ENCODE measurements at regions not wholly inside any gene's neighbourhood (a gene's known extent, or its start where the extent isn't known, plus 50 kb on each side); places are given as distances from the start of the nearest gene placed in this dataset.
"Not testable (repeated sequence)": the region's sequence is repeated elsewhere in the genome, so short reads cannot be mapped to it uniquely, and the experiment has no call there.

- H3K36me3 ChIP-seq (ENCODE audit: control insufficient read depth in 2 of 2, extremely low read depth in 1 of 2, insufficient read depth in 1 of 2, low read length in 1 of 2): no peaks in the 10 kb centered on the region
- peaks cover 0 to 13% of the 10 kb centered on the region in 2 experiments for H3K27me3 ChIP-seq (replicated peaks in 1 of 2; ENCODE audit: control insufficient read depth in 2 of 2, extremely low read depth in 1 of 2, insufficient read depth in 2 of 2, low read length in 1 of 2)
- H3K9me3 Mint-ChIP-seq: peaks cover 22 to 49% (median 42%) of the 10 kb centered on the region in 3 donors
- POLR2A ChIA-PET: no interaction called here
- H3K4me3 Mint-ChIP-seq: no peak overlapping the region
- H3K4me1 Mint-ChIP-seq: no peaks in the 10 kb centered on the region
- H3K36me3 Mint-ChIP-seq: peaks cover 17% of the 10 kb centered on the region
- H3K27me3 Mint-ChIP-seq: peaks cover 31 to 34% of the 10 kb centered on the region in 2 donors
- CTCF ChIA-PET: no interaction called here
- H3K4me3 ChIP-seq (ENCODE audit: control insufficient read depth in 1 of 2, extremely low read depth in 1 of 2, low read length in 1 of 2): no peak overlapping the region
- H3K27ac Mint-ChIP-seq: no peak overlapping the region
- DNase-seq (no peak), ATAC-seq (replicated peaks in 1 of 4) (no peak)
- H3K9me3 ChIP-seq: no peaks in the 10 kb centered on the region
- no peaks in the 10 kb centered on the region for H3K4me1 ChIP-seq (ENCODE audit: control insufficient read depth in 1 of 2, extremely low read depth in 1 of 2, insufficient read depth in 2 of 2, low read length in 2 of 2)
- no peak overlapping the region for H3K27ac ChIP-seq (ENCODE audit: low read length)
Measured at GRCh38 chr1:111063595-111063994, 76.3 kb downstream of the DRAM2 start.

- ATAC-seq (replicated peaks in 1 of 4): no peak
- Mint-ChIP-seq H3K9me3 (peaks cover 22 to 43% (median 36%) of the 10 kb centered on the region in 3 donors), H3K27me3 (peaks cover 31 to 34% of the 10 kb centered on the region in 2 donors), H3K4me1 (no peaks in the 10 kb centered on the region), H3K27ac (no peak overlapping the region), H3K4me3 (no peak overlapping the region), H3K36me3 (peaks cover 14% of the 10 kb centered on the region)
- CTCF ChIA-PET: no interaction called here
- Histone ChIP-seq H3K9me3 (no peaks in the 10 kb centered on the region), H3K4me1 (ENCODE audit: control insufficient read depth in 1 of 2, extremely low read depth in 1 of 2, insufficient read depth in 2 of 2, low read length in 2 of 2) (no peaks in the 10 kb centered on the region), H3K4me3 (ENCODE audit: control insufficient read depth in 1 of 2, extremely low read depth in 1 of 2, low read length in 1 of 2) (no peak overlapping the region), H3K27ac (ENCODE audit: low read length) (no peak overlapping the region), H3K27me3 (replicated peaks in 1 of 2; ENCODE audit: control insufficient read depth in 2 of 2, extremely low read depth in 1 of 2, insufficient read depth in 2 of 2, low read length in 1 of 2) (peaks cover 0 to 13% of the 10 kb centered on the region in 2 experiments), H3K36me3 (ENCODE audit: control insufficient read depth in 2 of 2, extremely low read depth in 1 of 2, insufficient read depth in 1 of 2, low read length in 1 of 2) (no peaks in the 10 kb centered on the region)
- no peak for DNase-seq
- POLR2A ChIA-PET: interaction anchor here in 1 of 2 donors (0.6 kb wide), 1 partner anchor 30 kb away, joined by 3 read pairs; no protein-coding TSS in a partner anchor
- WGBS (ENCODE audit: insufficient coverage): no CpG with 5 or more reads among the region's 2 CpGs
Measured at GRCh38 chr1:111062624-111063023, 77.3 kb downstream of the DRAM2 start.

- Mint-ChIP-seq H3K36me3 (peaks cover 14% of the 10 kb centered on the region), H3K4me1 (no peaks in the 10 kb centered on the region), H3K27me3 (peaks cover 32 to 33% of the 10 kb centered on the region in 2 donors), H3K4me3 (no peak overlapping the region), H3K9me3 (peaks cover 22 to 41% (median 36%) of the 10 kb centered on the region in 3 donors), H3K27ac (no peak overlapping the region)
- H3K9me3 ChIP-seq: no peaks in the 10 kb centered on the region
- ChIA-PET POLR2A (no interaction called here), CTCF (no interaction called here)
- H3K4me3 ChIP-seq (ENCODE audit: control insufficient read depth in 1 of 2, extremely low read depth in 1 of 2, low read length in 1 of 2): no peak overlapping the region
- no peak for DNase-seq
- no peak for ATAC-seq (replicated peaks in 1 of 4)
- H3K36me3 ChIP-seq (ENCODE audit: control insufficient read depth in 2 of 2, extremely low read depth in 1 of 2, insufficient read depth in 1 of 2, low read length in 1 of 2): no peaks in the 10 kb centered on the region
- no peak overlapping the region for H3K27ac ChIP-seq (ENCODE audit: low read length)
- H3K4me1 ChIP-seq (ENCODE audit: control insufficient read depth in 1 of 2, extremely low read depth in 1 of 2, insufficient read depth in 2 of 2, low read length in 2 of 2): no peaks in the 10 kb centered on the region
- peaks cover 2 to 13% of the 10 kb centered on the region in 2 experiments for H3K27me3 ChIP-seq (replicated peaks in 1 of 2; ENCODE audit: control insufficient read depth in 2 of 2, extremely low read depth in 1 of 2, insufficient read depth in 2 of 2, low read length in 1 of 2)
Measured at GRCh38 chr1:111062081-111062480, 77.8 kb downstream of the DRAM2 start.

GRCh38 chr1:111054656-111055055 lies 85.2 kb downstream of the DRAM2 start:
- POLR2A ChIA-PET: no interaction called here
- Mint-ChIP-seq H3K27me3 (peaks cover 21 to 32% of the 10 kb centered on the region in 2 donors), H3K4me1 (no peaks in the 10 kb centered on the region), H3K36me3 (no peaks in the 10 kb centered on the region), H3K9me3 (peaks cover 0 to 6% (median 0%) of the 10 kb centered on the region in 3 donors), H3K27ac (no peak overlapping the region), H3K4me3 (no peak overlapping the region)
- Histone ChIP-seq H3K4me1 (ENCODE audit: control insufficient read depth in 1 of 2, extremely low read depth in 1 of 2, insufficient read depth in 2 of 2, low read length in 2 of 2) (no peaks in the 10 kb centered on the region), H3K36me3 (ENCODE audit: control insufficient read depth in 2 of 2, extremely low read depth in 1 of 2, insufficient read depth in 1 of 2, low read length in 1 of 2) (no peaks in the 10 kb centered on the region), H3K4me3 (ENCODE audit: control insufficient read depth in 1 of 2, extremely low read depth in 1 of 2, low read length in 1 of 2) (no peak overlapping the region), H3K9me3 (no peaks in the 10 kb centered on the region), H3K27ac (ENCODE audit: low read length) (no peak overlapping the region), H3K27me3 (replicated peaks in 1 of 2; ENCODE audit: control insufficient read depth in 2 of 2, extremely low read depth in 1 of 2, insufficient read depth in 2 of 2, low read length in 1 of 2) (peaks cover 0 to 2% of the 10 kb centered on the region in 2 experiments)
- 86% methylated on average over 1 of the region's 2 CpGs for WGBS (ENCODE audit: insufficient coverage)
- CTCF ChIA-PET: no interaction called here
- ATAC-seq (replicated peaks in 1 of 4) (no peak), DNase-seq (no peak)

GRCh38 chr1:111052246-111052645 lies 87.6 kb downstream of the DRAM2 start:
- no peak for ATAC-seq (replicated peaks in 1 of 4)
- H3K27ac Mint-ChIP-seq: no peak overlapping the region
- Histone ChIP-seq H3K27ac (ENCODE audit: low read length) (no peak overlapping the region), H3K27me3 (replicated peaks in 1 of 2; ENCODE audit: control insufficient read depth in 2 of 2, extremely low read depth in 1 of 2, insufficient read depth in 2 of 2, low read length in 1 of 2) (peaks cover 0 to 2% of the 10 kb centered on the region in 2 experiments), H3K36me3 (ENCODE audit: control insufficient read depth in 2 of 2, extremely low read depth in 1 of 2, insufficient read depth in 1 of 2, low read length in 1 of 2) (no peaks in the 10 kb centered on the region), H3K9me3 (no peaks in the 10 kb centered on the region), H3K4me3 (ENCODE audit: control insufficient read depth in 1 of 2, extremely low read depth in 1 of 2, low read length in 1 of 2) (no peak overlapping the region), H3K4me1 (ENCODE audit: control insufficient read depth in 1 of 2, extremely low read depth in 1 of 2, insufficient read depth in 2 of 2, low read length in 2 of 2) (no peaks in the 10 kb centered on the region)
- peaks cover 33 to 42% of the 10 kb centered on the region in 2 donors for H3K27me3 Mint-ChIP-seq
- no peak for DNase-seq
- WGBS (ENCODE audit: insufficient coverage): no CpG with 5 or more reads among the region's 1 CpG
- peaks cover 0 to 22% (median 18%) of the 10 kb centered on the region in 3 donors for H3K9me3 Mint-ChIP-seq
- H3K4me3 Mint-ChIP-seq: no peak overlapping the region
- POLR2A ChIA-PET: no interaction called here
- no peaks in the 10 kb centered on the region for H3K36me3 Mint-ChIP-seq
- H3K4me1 Mint-ChIP-seq: no peaks in the 10 kb centered on the region
- CTCF ChIA-PET: no interaction called here

GRCh38 chr1:111048253-111048652 lies 84.5 kb upstream of the LRIF1 start:
- Mint-ChIP-seq H3K9me3 (peaks cover 0 to 18% (median 16%) of the 10 kb centered on the region in 3 donors), H3K27me3 (peaks cover 33 to 34% of the 10 kb centered on the region in 2 donors)
- H3K27me3 ChIP-seq (replicated peaks in 1 of 2; ENCODE audit: control insufficient read depth in 2 of 2, extremely low read depth in 1 of 2, insufficient read depth in 2 of 2, low read length in 1 of 2); DNase-seq; H3K27ac ChIP-seq (ENCODE audit: low read length); H3K4me3 Mint-ChIP-seq; CTCF ChIA-PET; H3K27ac Mint-ChIP-seq; H3K36me3 ChIP-seq (ENCODE audit: control insufficient read depth in 2 of 2, extremely low read depth in 1 of 2, insufficient read depth in 1 of 2, low read length in 1 of 2); H3K9me3 ChIP-seq; POLR2A ChIA-PET; H3K4me1 ChIP-seq (ENCODE audit: control insufficient read depth in 1 of 2, extremely low read depth in 1 of 2, insufficient read depth in 2 of 2, low read length in 2 of 2); H3K4me3 ChIP-seq (ENCODE audit: control insufficient read depth in 1 of 2, extremely low read depth in 1 of 2, low read length in 1 of 2); ATAC-seq (replicated peaks in 1 of 4); H3K36me3 Mint-ChIP-seq; H3K4me1 Mint-ChIP-seq: not testable (repeated sequence)
- no CpG with 5 or more reads among the region's 1 CpG for WGBS (ENCODE audit: insufficient coverage)

Measured in T-cell (primary cell).